NCI-H524 treated with DMSO at 0.1 percent for 48 hours (cell line): ENCODE measurements at regions not wholly inside any gene's neighbourhood (a gene's known extent, or its start where the extent isn't known, plus 50 kb on each side); places are given as distances from the start of the nearest gene placed in this dataset.
"Not testable (repeated sequence)": the region's sequence is repeated elsewhere in the genome, so short reads cannot be mapped to it uniquely, and the experiment has no call there.

Experiments used
- DNase-seq: peaks from one replicate; lab custom pipeline; 2025; lab: John Stamatoyannopoulos, UW

GRCh38 chr12:63508543-63508942 is 159.8 kb downstream of the DPY19L2 start:
- no peak for DNase-seq

GRCh38 chr12:63499567-63499966 is 168.7 kb downstream of the DPY19L2 start:
- DNase-seq = no peak

GRCh38 chr12:63498239-63498638 is 170.1 kb downstream of the DPY19L2 start:
- DNase-seq = no peak

DNA sequence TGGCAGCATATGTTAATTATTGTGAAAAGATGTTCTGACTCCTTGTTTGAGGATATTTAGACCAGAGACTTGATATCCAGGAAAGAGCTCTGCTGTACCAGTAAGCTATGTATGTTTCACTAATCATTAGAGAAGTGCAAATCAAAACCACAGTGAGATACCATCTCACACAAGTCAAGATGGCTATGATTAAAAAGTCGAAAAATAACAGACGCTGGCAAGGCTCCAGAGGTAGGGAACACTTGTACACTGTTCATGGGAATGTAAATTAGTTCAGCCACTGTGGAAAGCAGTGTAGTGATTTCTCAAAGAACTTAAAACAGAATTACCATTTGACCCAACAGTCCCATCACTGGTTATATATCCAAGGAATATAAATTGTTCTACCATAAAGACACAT is 171.6 kb downstream of the DPY19L2 start:
- no peak for DNase-seq

DNA sequence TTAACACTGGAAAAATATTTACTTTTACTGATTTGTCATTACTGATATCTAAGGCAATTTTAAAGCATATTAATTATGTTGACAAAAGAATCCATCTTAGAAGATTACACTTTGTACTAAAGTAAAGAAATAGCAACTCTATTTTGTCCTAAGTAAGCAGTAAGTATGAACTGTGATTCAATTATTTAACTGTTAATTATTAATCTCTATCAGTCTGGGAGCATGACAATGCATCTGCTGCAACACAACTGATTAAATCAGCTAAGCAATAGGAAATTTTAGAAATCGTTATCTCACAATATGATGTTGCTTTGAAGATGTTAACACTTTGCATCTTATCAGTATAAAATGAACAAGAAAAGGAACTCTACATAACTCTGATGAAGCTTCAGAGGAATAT is 172.3 kb downstream of the DPY19L2 start:
- DNase-seq = no peak

GRCh38 chr12:63493357-63493756 is 174.9 kb downstream of the DPY19L2 start:
- not testable (repeated sequence) for DNase-seq

GRCh38 chr12:63480186-63480585 is 188.1 kb downstream of the DPY19L2 start:
- DNase-seq = no peak

GRCh38 chr12:63470161-63470560 is 198.1 kb downstream of the DPY19L2 start:
- DNase-seq = no peak

- no peak for DNase-seq
These were observed 200.3 kb downstream of the DPY19L2 start for GRCh38 chr12:63467951-63468350.

GRCh38 chr12:63457857-63458256 is 210.4 kb downstream of the DPY19L2 start:
- DNase-seq = no peak

GRCh38 chr12:63457428-63457827 is 210.9 kb downstream of the DPY19L2 start:
- no peak for DNase-seq

DNA sequence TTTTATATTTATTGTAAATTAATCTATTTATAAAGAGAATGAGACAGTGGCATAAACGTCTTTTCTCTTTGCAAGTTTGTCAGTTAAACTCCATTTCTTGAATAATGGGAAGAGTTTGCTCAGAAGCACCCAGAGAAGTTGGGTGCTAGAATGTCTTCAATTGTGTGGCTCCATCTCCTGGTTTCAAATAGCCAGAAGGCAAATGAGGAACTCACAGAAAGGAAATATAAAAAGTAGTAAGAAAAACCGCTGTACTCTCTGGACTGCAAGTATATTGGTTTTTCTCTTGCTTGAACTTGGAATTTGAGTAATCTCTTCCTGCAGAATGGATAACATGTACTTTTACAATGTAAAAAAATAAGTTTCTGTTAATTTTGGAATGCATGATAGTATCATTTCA is 217.5 kb downstream of the DPY19L2 start:
- no peak for DNase-seq

GRCh38 chr12:63450334-63450733 is 218.0 kb downstream of the DPY19L2 start:
- DNase-seq = no peak

DNA sequence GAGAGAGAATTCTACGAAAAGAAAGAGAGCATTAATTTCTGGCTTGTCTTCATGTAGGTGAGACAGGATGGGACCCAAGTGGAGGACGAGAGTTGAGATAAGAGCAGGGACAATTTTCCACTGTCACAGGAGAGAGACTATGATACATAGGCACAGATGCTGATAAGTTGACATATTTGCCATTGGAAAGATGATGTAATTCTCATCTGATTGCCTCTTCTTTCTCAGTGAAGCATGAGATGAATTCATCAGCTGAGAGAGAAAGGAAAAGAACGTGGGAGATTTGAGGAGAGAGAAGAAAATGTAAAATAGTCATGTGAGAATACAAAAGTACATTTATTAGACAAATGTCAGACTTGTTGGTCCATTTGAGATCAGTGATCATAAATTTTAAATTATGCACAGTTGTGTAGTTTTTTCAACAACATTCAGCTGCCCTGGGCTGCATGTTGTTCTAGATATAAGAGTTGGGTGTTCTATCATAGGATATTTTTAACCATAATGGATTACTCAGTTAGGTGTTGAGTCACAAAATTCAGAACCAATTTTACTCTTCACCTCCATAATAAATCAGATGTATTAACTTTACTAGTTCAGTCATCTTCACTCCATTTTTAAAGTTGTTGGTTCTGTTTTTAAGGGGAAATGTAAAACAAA is 222.9 kb downstream of the DPY19L2 start:
- DNase-seq = no peak

DNA sequence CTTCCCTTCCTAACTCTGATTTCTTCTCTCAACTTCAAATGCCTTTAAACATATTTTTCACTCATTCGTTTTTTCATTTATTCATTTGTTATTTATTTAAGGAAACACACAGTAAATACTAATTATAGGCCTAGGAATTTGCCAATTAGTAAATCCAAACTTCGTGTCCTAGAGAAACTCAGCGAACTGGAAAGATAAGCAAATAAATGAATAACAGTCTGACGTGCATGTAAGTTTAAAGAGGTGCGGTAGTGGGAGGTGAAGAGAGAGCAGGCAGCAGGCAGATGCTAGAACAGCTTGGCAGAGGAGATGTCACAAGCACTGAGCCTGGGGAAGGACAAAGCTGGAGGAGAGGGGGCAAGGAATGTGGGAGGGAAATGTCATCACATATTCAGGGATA is 228.2 kb downstream of the DPY19L2 start:
- no peak for DNase-seq

- not testable (repeated sequence) for DNase-seq
These were observed 233.9 kb downstream of the DPY19L2 start for GRCh38 chr12:63434384-63434783.

GRCh38 chr12:63427969-63428368 is 240.3 kb downstream of the DPY19L2 start:
- DNase-seq = not testable (repeated sequence)

- DNase-seq = not testable (repeated sequence)
These were observed 241.3 kb downstream of the DPY19L2 start for GRCh38 chr12:63427029-63427428.

DNA sequence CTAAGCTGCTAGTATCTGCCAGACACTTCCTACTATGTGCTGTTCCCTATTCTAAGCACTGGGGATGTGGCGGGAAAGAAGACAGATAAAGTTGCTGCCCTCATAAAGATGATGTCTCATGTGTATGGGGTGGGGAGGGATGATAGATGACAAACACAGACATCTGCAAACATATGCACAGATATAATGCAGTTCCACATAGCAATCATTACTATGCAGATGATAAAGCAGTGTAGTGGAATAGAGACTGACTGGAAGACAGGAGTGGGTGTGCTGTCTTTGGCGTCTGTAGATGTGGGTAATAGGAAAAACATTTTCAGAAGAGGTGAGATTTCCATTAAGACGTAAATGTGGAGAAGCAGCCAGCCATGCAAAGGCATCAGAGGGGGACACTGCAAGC is 243.6 kb downstream of the DPY19L2 start:
- DNase-seq = no peak

DNA sequence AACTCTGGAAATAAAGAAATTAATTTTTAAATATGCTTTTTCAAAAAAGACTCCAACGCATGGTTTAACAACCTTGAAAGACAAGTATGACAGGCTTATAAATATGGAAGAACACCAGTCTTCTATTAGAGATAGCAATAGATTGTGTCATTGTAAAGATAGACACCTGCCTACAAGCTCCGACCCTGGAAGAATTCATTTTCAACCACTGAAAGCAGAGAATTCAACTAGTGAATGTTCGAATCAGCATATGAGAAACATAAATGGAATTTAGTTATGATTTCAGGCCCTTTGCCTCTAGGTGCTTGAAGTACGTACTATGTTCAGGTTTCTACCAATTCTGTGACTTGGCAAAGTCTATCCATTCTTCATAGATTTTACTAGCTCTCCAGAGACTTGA is 244.5 kb downstream of the DPY19L2 start:
- DNase-seq = no peak

DNA sequence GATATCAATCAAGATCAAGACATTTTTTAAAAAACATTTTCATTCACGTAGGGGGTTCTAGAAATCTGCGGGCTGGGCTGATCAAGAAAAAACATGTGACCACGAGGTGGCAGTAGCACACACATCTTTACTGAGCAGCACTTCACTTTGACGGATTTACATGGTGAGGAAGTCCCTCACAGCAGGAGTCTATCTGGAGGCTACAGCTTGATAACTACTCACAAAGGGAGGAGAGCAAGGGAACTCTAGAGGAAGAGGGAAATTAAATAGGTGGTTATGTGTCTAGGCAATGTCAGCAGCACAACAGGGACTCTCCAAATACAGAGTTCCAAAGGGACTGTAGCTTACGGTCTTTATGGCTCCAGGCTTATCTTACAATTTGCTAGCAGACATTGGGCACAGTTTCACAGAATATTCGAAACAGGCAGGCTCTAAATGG is 248.1 kb downstream of the DPY19L2 start:
- DNase-seq = no peak

DNA sequence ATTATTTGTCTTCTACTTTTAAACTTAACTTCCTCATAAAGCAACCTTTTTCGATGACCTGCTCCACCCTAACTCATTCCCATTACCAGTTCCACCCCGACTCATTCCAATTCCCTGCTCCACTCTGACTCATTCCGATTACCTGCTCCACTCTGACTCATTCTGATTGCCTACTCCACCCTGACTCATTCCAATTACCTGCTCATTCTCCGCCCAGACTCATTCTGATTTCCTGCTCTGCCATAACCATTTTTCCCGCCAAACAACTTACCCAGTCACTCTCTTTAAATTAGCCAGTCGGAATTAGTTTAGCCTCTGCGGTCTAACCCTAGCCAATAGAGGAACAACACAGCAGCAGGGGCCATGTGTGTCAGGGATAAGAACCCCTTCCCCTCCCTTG is 249.1 kb downstream of the DPY19L2 start:
- no peak for DNase-seq

DNA sequence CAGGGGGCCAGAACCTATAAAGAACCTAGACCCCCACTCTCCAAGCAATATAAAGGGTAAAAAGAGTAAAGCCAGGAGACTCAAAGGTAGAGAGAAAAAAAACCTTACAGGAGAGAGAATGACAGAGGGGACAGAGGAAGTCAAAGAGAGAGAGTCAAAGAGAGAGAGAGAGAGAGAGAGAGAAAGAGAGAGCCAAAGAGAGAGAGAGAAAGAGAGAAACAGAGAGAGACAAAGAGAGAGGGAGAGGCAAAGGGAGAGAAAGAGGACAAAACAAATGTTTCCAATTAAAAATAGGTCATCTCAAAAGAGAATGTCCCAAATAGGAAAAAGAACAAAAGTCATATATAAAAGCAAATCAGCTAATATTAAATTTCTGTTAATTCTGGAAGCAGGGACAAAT is 251.5 kb downstream of the DPY19L2 start:
- DNase-seq = no peak

DNA sequence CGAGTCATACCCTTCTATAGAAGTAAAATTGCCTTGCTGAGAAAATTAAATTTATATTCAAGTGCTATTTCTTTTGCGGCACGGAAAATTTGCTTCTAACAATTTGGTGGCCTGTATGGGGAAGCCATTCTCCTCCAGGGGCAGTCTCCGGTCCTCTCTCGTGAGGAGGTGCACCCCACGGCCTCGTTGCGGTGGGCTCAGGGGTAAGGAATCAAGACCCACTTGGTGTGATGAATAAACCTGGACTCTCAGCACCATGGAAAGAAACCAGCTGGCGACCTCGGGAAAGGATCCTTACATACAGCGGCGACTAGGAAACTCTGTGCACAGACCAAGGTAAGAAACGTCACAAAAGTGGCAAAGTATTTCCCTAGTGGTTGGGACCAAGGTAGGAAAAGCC is 252.9 kb downstream of the DPY19L2 start:
- no peak for DNase-seq
